NB4 (cell line): ENCODE measurements at regions not wholly inside any gene's neighbourhood (a gene's known extent, or its start where the extent isn't known, plus 50 kb on each side); places are given as distances from the start of the nearest gene placed in this dataset.

Experiments
- DNase-seq: peaks from one replicate; pipeline ENCODE4 v3.0.0; 2010; ENCODE audit warnings: low read depth
- H3K4me3 ChIP-seq: one replicate; pipeline ENCODE4 v1.5.1; 2011; ENCODE audit warnings: mild to moderate bottlenecking, low read depth, low read length, moderate library complexity
- CTCF ChIP-seq: IDR thresholded peaks from one replicate; pipeline ENCODE4 v1.5.1; 2012; ENCODE audit warnings: low read depth, low read length
- MAX ChIP-seq: IDR thresholded peaks from 2 replicates; pipeline ENCODE4 v1.6.1; 2011; ENCODE audit warnings: low read depth, low read length
- MYC ChIP-seq: IDR thresholded peaks from 2 replicates; pipeline ENCODE4 v1.6.1; 2011; ENCODE audit warnings: low read depth, low read length
- POLR2A ChIP-seq: IDR thresholded peaks from 2 replicates; pipeline ENCODE4 v1.6.1; 2011; ENCODE audit warnings: mild to moderate bottlenecking; ENCODE audit not compliant: insufficient read length; ENCODE audit errors: extremely low read depth

GRCh38 chr1:72780212-72780611 lies 497.9 kb upstream of the NEGR1 start:
- TF ChIP-seq POLR2A (no peak), CTCF (no peak), MYC (no peak), MAX (no peak)
- DNase-seq, result no peak
- no peak overlapping the region for H3K4me3 ChIP-seq

GRCh38 chr1:72777918-72778317 lies 495.6 kb upstream of the NEGR1 start:
- TF ChIP-seq MAX (no peak), CTCF (no peak), MYC (no peak), POLR2A (no peak)
- H3K4me3 ChIP-seq, result no peak overlapping the region
- DNase-seq, result no peak

GRCh38 chr1:72763481-72763880 lies 481.1 kb upstream of the NEGR1 start:
- no peak for DNase-seq
- no peak overlapping the region for H3K4me3 ChIP-seq
- TF ChIP-seq CTCF, result no peak
- TF ChIP-seq MAX, result no peak
- TF ChIP-seq POLR2A, result no peak
- no peak for TF ChIP-seq MYC

GRCh38 chr1:72759486-72759885 lies 477.1 kb upstream of the NEGR1 start:
- no peak for DNase-seq
- TF ChIP-seq CTCF, result no peak
- no peak for TF ChIP-seq MAX
- no peak for TF ChIP-seq MYC
- TF ChIP-seq POLR2A, result no peak
- H3K4me3 ChIP-seq, result no peak overlapping the region

GRCh38 chr1:72757843-72758242 lies 475.5 kb upstream of the NEGR1 start:
- H3K4me3 ChIP-seq, result no peak overlapping the region
- no peak for DNase-seq
- TF ChIP-seq MAX, result no peak
- TF ChIP-seq CTCF, result no peak
- TF ChIP-seq POLR2A, result no peak
- TF ChIP-seq MYC, result no peak

GRCh38 chr1:72745413-72745812 lies 463.1 kb upstream of the NEGR1 start:
- DNase-seq, result no peak
- TF ChIP-seq MAX (no peak), CTCF (no peak), POLR2A (no peak), MYC (no peak)
- H3K4me3 ChIP-seq, result no peak overlapping the region
